BE2C (cell line): ENCODE measurements at regions not wholly inside any gene's neighbourhood (a gene's known extent, or its start where the extent isn't known, plus 50 kb on each side); places are given as distances from the start of the nearest gene placed in this dataset.

Experiments used
- DNase-seq: peaks from one replicate; pipeline ENCODE4 v3.0.0-alpha.2; 2020
- H3K27me3 ChIP-seq: fragments of 250-450 bp; sonication (Bioruptor Pico); 2 replicates; pipeline ENCODE4 v1.5.1; 2020; ENCODE audit warnings: mild to moderate bottlenecking
- H3K36me3 ChIP-seq: fragments of 250-450 bp; sonication (Bioruptor Pico); 2 replicates; pipeline ENCODE4 v1.5.1; 2020; ENCODE audit warnings: mild to moderate bottlenecking
- H3K4me1 ChIP-seq: fragments of 250-450 bp; sonication (Bioruptor Pico); 2 replicates; pipeline ENCODE4 v1.5.1; 2020
- H3K4me3 ChIP-seq: 2 replicates; pipeline ENCODE4 v1.5.1; 2011; ENCODE audit warnings: low read depth, low read length
- H3K9me3 ChIP-seq: fragments of 250-450 bp; sonication (Bioruptor Pico); 2 replicates; pipeline ENCODE4 v1.5.1; 2020
- TF ChIP-seq, protein P1 (sequence below): IDR thresholded peaks from 2 replicates; pipeline ENCODE4 v1.5.1; 2012; ENCODE audit warnings: mild to moderate bottlenecking, low read depth, low read length

DNA sequence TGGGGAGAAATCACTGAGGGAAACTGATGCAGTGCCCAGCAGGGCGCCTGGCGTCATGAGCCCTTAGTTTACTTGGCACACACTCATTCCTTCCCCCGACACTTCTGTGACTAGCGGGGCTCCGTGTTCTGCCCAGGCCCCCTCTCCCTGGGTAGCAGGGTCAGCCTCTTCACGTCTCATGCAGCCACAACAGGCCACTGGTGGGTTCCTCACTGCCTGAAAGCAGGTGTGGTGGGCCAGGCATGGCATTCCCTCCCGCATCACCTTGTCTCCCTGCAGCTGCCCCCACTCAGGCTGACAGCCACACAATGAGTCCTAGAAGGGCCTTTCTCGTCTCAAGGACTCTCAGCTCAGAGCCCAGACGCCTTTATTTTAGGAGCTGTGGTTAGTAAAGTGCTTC is 51.1 kb upstream of the CPLX2 start:
- no peak for DNase-seq
- TF ChIP-seq, protein P1, sequence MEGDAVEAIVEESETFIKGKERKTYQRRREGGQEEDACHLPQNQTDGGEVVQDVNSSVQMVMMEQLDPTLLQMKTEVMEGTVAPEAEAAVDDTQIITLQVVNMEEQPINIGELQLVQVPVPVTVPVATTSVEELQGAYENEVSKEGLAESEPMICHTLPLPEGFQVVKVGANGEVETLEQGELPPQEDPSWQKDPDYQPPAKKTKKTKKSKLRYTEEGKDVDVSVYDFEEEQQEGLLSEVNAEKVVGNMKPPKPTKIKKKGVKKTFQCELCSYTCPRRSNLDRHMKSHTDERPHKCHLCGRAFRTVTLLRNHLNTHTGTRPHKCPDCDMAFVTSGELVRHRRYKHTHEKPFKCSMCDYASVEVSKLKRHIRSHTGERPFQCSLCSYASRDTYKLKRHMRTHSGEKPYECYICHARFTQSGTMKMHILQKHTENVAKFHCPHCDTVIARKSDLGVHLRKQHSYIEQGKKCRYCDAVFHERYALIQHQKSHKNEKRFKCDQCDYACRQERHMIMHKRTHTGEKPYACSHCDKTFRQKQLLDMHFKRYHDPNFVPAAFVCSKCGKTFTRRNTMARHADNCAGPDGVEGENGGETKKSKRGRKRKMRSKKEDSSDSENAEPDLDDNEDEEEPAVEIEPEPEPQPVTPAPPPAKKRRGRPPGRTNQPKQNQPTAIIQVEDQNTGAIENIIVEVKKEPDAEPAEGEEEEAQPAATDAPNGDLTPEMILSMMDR, result no peak
- no peaks in the 10 kb centered on the region for H3K4me1 ChIP-seq
- no peak overlapping the region for H3K4me3 ChIP-seq
- H3K9me3 ChIP-seq, result no peaks in the 10 kb centered on the region
- H3K27me3 ChIP-seq, result no peaks in the 10 kb centered on the region
- H3K36me3 ChIP-seq, result peaks cover 8% of the 10 kb centered on the region
